PC-9 (cell line): ENCODE measurements at regions not wholly inside any gene's neighbourhood (a gene's known extent, or its start where the extent isn't known, plus 50 kb on each side); places are given as distances from the start of the nearest gene placed in this dataset.

Experiments used
- EZH2 ChIP-seq: fragments of 200-600 bp; sonication (generic); IDR thresholded peaks from 2 replicates; pipeline ENCODE4 v1.8.0; 2017; ENCODE audit warnings: antibody characterized with exemption, low read depth
- TF ChIP-seq, protein P1 (sequence below): fragments of 200-600 bp; sonication (generic); conservative IDR thresholded peaks from 2 replicates; pipeline ENCODE4 v1.6.1; 2017; ENCODE audit warnings: mixed run types, antibody characterized with exemption, mild to moderate bottlenecking, moderate library complexity

DNA sequence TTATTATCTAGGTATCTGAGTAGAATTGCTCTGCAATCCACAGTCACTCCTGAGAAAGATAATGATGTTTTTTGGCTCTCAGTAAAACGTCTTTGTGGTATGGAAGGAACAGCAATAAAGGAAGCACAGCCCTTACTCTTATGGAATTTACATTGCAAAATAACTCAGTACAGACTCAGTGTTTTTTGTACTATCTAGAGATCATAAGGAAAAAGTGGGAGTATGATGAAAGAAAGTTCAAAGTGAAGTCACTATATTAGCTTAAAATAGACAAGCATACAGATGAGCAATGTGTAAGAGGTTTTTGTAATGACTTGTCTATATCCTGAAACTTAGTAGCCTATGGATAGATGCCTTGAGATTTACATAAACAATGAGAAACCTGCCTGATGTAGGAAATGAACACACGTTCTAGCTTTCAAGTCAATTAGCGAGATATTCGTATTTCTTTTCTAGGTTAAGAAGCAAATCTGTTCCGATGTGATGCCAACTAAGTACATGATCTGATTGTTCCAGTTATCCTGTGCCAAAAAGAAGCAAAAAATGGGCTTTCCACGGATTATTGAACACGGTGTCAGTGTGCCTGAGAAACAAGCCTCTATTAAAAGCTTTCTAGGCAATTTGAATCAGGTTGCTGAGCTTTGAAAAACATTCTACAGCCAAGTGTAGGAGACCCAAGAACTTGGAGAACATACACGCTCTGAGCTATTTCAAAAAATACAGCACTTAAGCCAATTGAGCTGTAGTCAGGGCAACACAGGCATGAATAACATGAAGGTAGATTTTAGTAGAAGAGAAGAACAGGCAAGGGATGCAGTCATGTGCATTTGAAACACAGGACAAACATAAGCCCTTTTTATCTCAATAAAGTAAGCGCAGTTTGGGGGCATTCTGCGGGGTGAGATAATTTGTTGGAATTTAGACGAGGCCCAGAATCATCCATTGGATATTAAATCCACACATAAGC, 86.3 kb upstream of the TAF11L2 start:
- TF ChIP-seq, protein P1, sequence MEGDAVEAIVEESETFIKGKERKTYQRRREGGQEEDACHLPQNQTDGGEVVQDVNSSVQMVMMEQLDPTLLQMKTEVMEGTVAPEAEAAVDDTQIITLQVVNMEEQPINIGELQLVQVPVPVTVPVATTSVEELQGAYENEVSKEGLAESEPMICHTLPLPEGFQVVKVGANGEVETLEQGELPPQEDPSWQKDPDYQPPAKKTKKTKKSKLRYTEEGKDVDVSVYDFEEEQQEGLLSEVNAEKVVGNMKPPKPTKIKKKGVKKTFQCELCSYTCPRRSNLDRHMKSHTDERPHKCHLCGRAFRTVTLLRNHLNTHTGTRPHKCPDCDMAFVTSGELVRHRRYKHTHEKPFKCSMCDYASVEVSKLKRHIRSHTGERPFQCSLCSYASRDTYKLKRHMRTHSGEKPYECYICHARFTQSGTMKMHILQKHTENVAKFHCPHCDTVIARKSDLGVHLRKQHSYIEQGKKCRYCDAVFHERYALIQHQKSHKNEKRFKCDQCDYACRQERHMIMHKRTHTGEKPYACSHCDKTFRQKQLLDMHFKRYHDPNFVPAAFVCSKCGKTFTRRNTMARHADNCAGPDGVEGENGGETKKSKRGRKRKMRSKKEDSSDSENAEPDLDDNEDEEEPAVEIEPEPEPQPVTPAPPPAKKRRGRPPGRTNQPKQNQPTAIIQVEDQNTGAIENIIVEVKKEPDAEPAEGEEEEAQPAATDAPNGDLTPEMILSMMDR: no peak
- TF ChIP-seq EZH2: no peak
